ENCODE measurements at regions not wholly inside any gene's neighbourhood (a gene's known extent, or its start where the extent isn't known, plus 50 kb on each side); places are given as distances from the start of the nearest gene placed in this dataset.
A peak's percentile ranks its signal among the peaks of the same experiment; 100 is the strongest.

DNA sequence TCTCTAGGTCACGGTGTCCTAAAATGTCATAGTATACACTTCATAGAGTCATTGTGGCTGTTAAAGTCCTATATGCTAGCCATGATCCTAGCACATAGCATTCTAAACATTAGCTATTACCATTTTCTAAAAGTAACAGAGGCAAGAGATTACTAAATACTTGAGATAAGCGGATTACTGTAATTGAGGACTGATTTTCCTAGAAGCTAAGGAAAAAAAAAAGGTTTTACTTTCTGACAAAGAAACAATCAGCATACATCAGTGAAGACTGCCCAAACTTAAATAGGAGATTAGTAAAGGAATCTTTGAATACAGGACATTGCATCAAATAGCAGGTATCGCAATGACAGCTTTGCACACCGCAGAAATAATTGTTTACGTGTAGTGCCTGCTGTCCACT lies 91.3 kb upstream of the HNRNPU start:
- DNase-seq (ENCODE audit: insufficient read length, low spot score), result no peak
- FAIRE-seq, result no peak

DNA sequence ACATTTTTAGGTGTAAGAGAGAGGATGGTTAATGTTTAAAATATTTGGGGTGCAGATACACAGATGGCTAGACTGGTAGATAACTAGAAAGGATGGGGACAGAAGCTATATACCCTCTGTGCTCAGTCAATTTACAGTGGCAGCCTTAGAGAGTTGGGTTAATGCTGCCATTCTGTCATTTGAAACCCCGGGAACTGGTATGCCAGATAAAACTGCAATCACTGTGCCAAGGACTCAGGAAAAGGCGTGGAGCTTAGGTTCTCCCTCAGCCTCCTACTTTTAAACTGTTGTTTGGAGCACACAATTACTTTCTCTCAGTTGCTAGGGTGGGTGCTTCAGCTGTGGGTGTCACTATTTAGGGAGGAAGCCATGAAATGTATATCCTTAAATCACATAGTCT lies 90.0 kb upstream of the HNRNPU start:
- FAIRE-seq, result no peak

GRCh38 chr1:244953901-244954300 lies 89.6 kb upstream of the HNRNPU start:
- DNase-seq (ENCODE audit: insufficient read length, low spot score) (no peak), FAIRE-seq (no peak)

More for the DNA sequence above, 90.0 kb upstream of the HNRNPU start:
- no peak for DNase-seq (ENCODE audit: insufficient read length, low spot score)

- no peak for DNase-seq (ENCODE audit: insufficient read length, low spot score)
Measured at GRCh38 chr1:244952940-244953339, 88.6 kb upstream of the HNRNPU start.

DNA sequence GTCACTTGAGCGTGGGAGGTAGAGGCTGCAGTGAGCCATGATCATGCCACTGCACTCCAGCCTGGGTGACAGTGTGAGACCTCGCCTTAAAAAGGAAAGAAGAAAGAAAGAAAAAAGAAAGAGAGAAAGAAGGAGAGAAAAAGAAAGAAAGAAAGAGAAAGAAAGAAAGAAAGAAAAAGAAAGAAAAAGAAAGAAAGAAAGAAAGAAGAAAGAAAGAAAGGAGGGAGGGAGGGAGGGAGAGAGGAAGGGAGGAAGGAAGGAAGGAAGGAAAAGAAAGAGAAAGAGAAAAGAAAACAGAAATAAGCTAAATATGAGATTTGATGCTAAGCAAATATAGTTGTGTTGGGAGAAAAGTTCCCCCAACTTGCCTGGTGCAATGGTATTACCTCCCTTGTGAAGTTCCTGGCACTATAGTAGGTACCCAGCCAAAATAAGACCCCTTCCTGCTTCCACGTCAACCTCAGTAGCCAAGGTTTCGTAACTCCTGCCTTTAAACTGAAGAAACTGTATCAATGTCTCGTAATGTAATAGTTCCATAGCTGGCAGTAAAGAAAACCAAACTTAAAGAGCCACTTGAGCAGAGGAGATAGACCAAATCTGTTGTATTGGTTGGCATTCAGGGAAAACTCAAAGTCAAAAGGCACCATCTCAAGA lies 88.1 kb upstream of the HNRNPU start:
- FAIRE-seq (no peak), DNase-seq (ENCODE audit: insufficient read length, low spot score) (no peak)

More at GRCh38 chr1:244952940-244953339, 88.6 kb upstream of the HNRNPU start:
- FAIRE-seq, result no peak

DNA sequence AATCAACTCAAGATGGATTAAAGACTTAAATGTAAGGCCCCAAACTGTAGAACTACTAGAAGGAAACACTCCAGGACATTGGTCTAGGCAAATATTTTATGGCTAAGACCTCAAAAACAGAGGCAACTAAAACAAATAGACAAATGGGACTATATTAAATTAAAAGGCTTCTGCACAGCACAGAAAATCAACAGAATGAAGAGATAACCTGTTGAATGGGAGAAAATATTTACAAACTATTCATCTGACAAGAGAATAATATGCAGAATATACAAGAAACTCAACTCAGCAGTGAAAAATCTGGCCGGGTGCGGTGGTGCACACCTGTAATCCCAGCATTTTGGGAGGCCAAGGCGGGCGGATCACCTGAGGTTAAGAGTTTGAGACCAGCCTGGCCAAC lies 84.1 kb upstream of the HNRNPU start:
- DNase-seq (ENCODE audit: insufficient read length, low spot score), result no peak

DNA sequence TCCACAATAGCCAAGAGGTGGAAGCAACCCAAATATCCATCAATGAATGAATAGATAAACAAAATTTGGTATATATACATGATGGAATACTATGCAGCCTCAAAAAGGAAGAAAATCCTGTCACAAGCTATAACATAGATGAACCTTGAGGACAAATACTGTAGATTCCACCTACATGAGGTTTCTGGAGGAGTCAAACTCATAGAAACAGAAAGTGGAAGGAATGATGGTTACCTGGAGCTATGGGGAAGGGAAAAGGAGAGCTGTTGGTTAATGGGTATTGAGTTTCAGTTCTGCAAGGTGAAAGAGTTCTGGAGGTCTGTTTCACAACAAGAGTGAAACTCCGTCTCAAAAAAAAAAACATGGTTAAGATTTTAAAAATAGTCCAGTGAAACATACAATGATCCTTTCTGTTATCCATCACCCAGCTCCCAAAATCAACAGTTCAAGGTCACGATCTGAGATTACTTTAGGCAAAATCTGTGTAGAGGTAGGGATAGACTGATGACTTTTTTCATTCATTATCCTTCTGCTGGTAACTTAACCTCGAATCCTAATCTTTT lies 80.8 kb upstream of the HNRNPU start:
- FAIRE-seq (no peak), DNase-seq (ENCODE audit: insufficient read length, low spot score) (no peak)

More for the DNA sequence above, 84.1 kb upstream of the HNRNPU start:
- no peak for FAIRE-seq

GRCh38 chr1:244941121-244941520 lies 76.8 kb upstream of the HNRNPU start:
- DNase-seq (ENCODE audit: insufficient read length, low spot score) (no peak), FAIRE-seq (no peak)

DNA sequence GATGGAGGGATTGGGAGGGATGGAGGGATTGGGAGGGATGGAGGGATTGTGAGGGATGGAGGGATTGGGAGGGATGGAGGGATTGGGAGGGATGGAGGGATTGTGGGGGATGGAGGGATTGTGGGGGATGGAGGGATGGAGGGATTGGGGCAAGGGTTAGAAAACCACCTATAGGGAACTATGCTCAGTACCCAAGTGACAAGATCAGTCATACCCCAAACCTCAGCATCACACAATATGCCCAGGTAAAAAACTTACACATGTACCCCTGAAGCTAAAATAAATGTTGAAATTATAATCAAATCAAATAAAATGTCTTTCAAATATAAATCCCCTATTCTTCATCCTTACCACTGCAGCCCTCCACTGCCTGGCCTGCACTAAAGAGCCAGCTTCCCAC lies 72.8 kb upstream of the HNRNPU start:
- DNase-seq (ENCODE audit: insufficient read length, low spot score), result no peak
- FAIRE-seq, result no peak

DNA sequence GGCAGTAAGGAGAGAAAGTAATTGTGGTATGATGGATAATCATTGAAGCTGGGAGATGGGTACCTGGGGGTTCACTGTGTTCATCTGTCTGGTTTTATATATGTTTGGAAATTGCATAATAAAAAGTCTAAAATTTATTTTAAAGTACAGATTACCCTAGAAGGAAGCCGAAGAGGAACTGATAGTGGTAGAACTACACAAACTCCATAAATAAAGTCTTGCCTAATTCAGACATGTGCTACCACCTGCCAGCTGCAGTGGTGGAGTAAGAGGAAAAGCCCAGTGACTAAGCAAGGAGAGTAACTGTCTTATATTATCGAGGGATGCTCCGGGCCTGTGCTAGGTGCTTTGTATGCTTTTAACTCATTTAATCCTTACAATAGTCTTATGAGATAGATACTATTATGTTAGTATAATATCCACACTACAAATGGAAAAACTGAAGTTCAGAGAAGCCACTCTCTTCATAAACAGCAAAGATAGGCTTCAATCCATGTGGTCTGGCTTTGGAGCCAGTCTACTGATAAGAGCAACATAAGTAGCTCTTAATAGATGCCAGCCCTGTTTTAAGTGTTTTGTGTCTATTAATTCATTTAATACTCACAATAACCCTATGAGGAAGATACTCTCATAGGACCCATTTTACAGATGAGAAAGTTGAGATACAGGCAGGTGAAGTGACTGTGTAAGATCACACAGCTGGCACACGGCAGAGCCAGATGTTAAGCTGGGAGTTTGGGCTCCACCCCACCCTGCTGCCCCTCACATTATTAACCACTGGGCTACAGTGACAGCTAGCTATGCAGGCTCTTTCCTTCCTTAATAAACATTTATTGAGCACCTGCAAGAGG lies 56.8 kb upstream of the HNRNPU start:
- FAIRE-seq (no peak), DNase-seq (ENCODE audit: insufficient read length, low spot score) (no peak)

GRCh38 chr1:244919320-244920282 lies 55.3 kb upstream of the HNRNPU start:
- DNase-seq (ENCODE audit: insufficient read length, low spot score), result no peak
- no peak for FAIRE-seq

DNA sequence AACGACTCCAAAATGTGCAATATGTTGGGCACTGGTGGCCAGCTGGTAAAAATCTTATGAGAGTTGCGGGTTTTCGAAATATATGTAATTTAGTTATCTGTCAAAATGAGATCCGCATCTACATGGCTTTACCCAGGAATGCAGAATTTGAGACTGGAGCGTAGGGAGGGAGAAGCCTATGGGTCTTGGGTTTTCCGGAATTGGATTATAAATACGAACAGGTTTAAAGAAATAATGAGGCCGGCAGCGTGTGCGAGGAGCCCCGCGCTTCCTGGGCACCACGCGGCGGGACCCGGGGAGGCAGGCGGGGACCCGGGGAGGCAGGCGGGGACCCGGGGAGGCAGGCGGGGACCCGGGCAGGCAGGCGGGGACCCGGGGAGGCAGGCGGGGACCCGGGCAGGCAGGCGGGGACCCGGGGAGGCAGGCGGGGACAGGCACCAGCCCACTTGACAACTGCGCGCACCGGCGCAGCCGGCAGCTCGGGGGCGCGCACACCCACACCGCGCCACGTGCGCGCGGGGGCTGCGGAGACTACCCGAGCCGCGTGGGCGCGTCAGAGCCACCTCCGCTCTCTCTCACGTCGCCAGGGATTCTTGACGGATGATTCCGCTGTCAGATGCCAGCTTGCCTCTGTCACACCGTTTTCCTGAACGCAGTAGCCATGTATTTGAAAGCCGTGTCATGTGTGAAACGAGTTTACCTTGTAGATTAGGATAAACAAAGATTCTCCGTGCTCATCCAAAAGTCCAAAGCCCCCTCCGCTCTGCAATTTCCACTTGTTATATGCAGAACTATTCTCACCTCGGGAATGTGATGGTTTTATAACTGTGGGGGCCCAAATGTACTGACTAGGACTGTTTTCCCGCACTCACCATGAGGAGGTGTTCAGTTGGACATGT lies 54.3 kb upstream of the HNRNPU start:
- peak; percentile 45 for DNase-seq (ENCODE audit: insufficient read length, low spot score)
- FAIRE-seq, result peak; percentile 77

DNA sequence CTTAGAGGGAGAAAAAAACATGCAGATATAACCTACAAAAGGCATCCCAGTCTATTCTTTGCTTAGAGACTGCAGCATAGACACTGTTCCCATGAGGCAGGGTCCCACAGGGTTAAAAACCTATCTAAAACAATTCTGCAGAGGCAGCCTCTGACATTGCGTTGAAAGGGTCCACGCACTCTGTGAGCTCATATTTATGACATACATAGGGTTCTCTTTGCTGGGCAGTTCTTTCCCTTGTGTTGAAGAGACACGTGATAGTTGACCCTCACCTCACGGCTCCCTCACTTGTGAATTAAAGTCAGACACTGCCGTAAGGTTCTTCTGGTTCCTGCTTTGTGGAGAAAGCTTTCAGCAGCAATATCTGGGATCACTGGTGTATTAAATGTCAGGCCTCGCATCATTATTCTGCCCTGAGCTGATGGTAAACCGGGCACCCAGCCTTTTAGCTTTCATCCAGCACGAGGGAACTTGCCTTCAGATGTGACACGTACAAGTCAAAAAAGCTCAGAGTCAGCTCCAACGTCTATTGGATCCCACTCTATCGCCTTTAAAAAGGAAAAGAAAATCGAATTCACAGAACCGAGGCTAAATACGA lies 52.8 kb upstream of the HNRNPU start:
- no peak for DNase-seq (ENCODE audit: insufficient read length, low spot score)
- no peak for FAIRE-seq

GRCh38 chr1:244915736-244916135 lies 51.4 kb upstream of the HNRNPU start:
- FAIRE-seq (no peak), DNase-seq (ENCODE audit: insufficient read length, low spot score) (no peak)

DNA sequence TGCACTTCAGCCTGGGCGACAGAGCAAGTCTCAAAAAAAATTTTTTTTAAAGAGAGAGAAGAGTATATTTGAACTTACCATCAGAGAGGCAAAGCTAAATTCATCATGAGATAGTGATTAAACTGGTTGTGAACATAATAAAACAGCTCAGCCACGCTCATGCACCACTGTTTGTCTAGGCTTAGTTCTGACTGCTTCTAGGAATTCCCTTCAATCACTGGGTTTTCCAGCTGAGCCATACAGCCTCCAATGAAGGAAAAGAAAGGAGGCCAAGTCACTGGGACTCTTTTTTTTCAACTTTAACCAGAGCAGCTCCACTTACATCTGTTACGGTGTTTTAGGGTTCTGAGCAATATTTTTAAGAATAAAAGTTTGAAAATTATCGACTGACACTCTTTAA lies 50.4 kb upstream of the HNRNPU start:
- FAIRE-seq (no peak), DNase-seq (ENCODE audit: insufficient read length, low spot score) (no peak)

All from HTR-8/SVneo (cell line).